A673 (cell line): ENCODE measurements at regions not wholly inside any gene's neighbourhood (a gene's known extent, or its start where the extent isn't known, plus 50 kb on each side); places are given as distances from the start of the nearest gene placed in this dataset.

Source experiments
- CTCF ChIP-seq: fragments of 300-800, 200-600 bp; sonication (generic); conservative IDR thresholded peaks from 2 replicates; pipeline ENCODE4 v1.5.1; 2017; ENCODE audit warnings: low read depth, mild to moderate bottlenecking, antibody characterized with exemption, low read length, moderate library complexity, mixed read lengths
- EZH2 ChIP-seq: fragments of 200-600 bp; sonication (generic); IDR thresholded peaks from 2 replicates; pipeline ENCODE4 v1.6.1; 2017; ENCODE audit warnings: borderline replicate concordance, low read depth, mild to moderate bottlenecking, mixed read lengths, antibody characterized with exemption, low read length; ENCODE audit not compliant: poor library complexity, severe bottlenecking

- TF ChIP-seq CTCF (no peak), EZH2 (no peak)
Observed at GRCh38 chr1:220458936-220459335, 69.0 kb upstream of the MARK1 start.
